ENCODE measurements at regions not wholly inside any gene's neighbourhood (a gene's known extent, or its start where the extent isn't known, plus 50 kb on each side); places are given as distances from the start of the nearest gene placed in this dataset.

GRCh38 chr6:41471064-41471895 lies 74.9 kb upstream of the FOXP4 start:
- DNase-seq (ENCODE audit: low spot score) = no peak

- no peak for DNase-seq (ENCODE audit: low spot score)
Observed at GRCh38 chr6:41474213-41474933, 71.8 kb upstream of the FOXP4 start.

- no peak for DNase-seq (ENCODE audit: low spot score)
Observed at GRCh38 chr6:41475164-41475563, 71.0 kb upstream of the FOXP4 start.

GRCh38 chr6:41475737-41476357 lies 70.3 kb upstream of the FOXP4 start:
- peak; percentile 37 for DNase-seq (ENCODE audit: low spot score)

GRCh38 chr6:41476401-41476800 lies 69.8 kb upstream of the FOXP4 start:
- no peak for DNase-seq (ENCODE audit: low spot score)

- DNase-seq (ENCODE audit: low spot score) = no peak
Observed at GRCh38 chr6:41477572-41477971, 68.6 kb upstream of the FOXP4 start.

GRCh38 chr6:41483943-41484342 lies 62.2 kb upstream of the FOXP4 start:
- no peak for DNase-seq (ENCODE audit: low spot score)

GRCh38 chr6:41487860-41488432 lies 58.2 kb upstream of the FOXP4 start:
- DNase-seq (ENCODE audit: low spot score) = no peak

- no peak for DNase-seq (ENCODE audit: low spot score)
Observed at GRCh38 chr6:41488433-41489119, 57.6 kb upstream of the FOXP4 start.

GRCh38 chr6:41489120-41489851 lies 56.9 kb upstream of the FOXP4 start:
- no peak for DNase-seq (ENCODE audit: low spot score)

- no peak for DNase-seq (ENCODE audit: low spot score)
Observed at GRCh38 chr6:41492261-41492891, 53.8 kb upstream of the FOXP4 start.

- no peak for DNase-seq (ENCODE audit: low spot score)
Observed at GRCh38 chr6:41494212-41495110, 51.7 kb upstream of the FOXP4 start.

All from COLO829 (cell line).